Testis (tissue), 2 donors: ENCODE measurements at regions not wholly inside any gene's neighbourhood (a gene's known extent, or its start where the extent isn't known, plus 50 kb on each side); places are given as distances from the start of the nearest gene placed in this dataset.

Experiments
- CTCF ChIP-seq, 3 experiments: fragments of 450-650 bp in 2 of 3; fragments of 200-600 bp in 1 of 3; sonication (generic) in 1 of 3; IDR thresholded peaks; one replicate each; pipeline ENCODE4 v1.5.1; 2016 to 2019; ENCODE audit warnings: antibody characterized with exemption in 3 of 3, mild to moderate bottlenecking in 2 of 3, moderate library complexity in 1 of 3
- POLR2A ChIP-seq: fragments of 450-650 bp; IDR thresholded peaks from one replicate; pipeline ENCODE4 v1.6.1; 2017; ENCODE audit warnings: antibody characterized with exemption, mild to moderate bottlenecking, moderate library complexity

GRCh38 chr15:47177177-47177576, 540.1 kb upstream of the SEMA6D start:
- TF ChIP-seq CTCF (IDR thresholded peaks at IDR 0.05) (no peak), POLR2A (no peak)
